ENCODE measurements at regions not wholly inside any gene's neighbourhood (a gene's known extent, or its start where the extent isn't known, plus 50 kb on each side); places are given as distances from the start of the nearest gene placed in this dataset.

- TF ChIP-seq POLR2A (IDR thresholded peaks at IDR 0.05) (no peak), CTCF (IDR thresholded peaks at IDR 0.05) (no peak), EP300 (IDR thresholded peaks at IDR 0.05) (no peak)
Observed at GRCh38 chr18:40060562-40060961, 1894.5 kb upstream of the PIK3C3 start.

Measured in sigmoid colon (tissue), 4 donors.